GM12878 (cell line): ENCODE measurements at regions not wholly inside any gene's neighbourhood (a gene's known extent, or its start where the extent isn't known, plus 50 kb on each side); places are given as distances from the start of the nearest gene placed in this dataset.
A peak's percentile ranks its signal among the peaks of the same experiment; 100 is the strongest.

Experiments used
- ATAC-seq: fragments of 200-7000 bp; cut with Tn5 transposase; 3 replicates; pipeline ENCODE4 v1.9.1; 2020; ENCODE audit warnings: mild to moderate bottlenecking, moderate library complexity
- BruUV-seq: library from RNA; stranded (reverse); fragments of 400-500 nt; replicated peaks from 2 replicates; lab custom pipeline; 2021; lab: Mats Ljungman, UMichigan
- CTCF ChIA-PET: fragments of 300-600 bp; sonication (Branson Sonifier 250); formaldehyde crosslinking; extraction: SDS; loops from one replicate; lab custom pipeline; 2021; ENCODE audit warnings: inconsistent platforms; lab: Yijun Ruan, JAX
- POLR2A ChIA-PET: fragments of 350-600 bp; formaldehyde crosslinking; extraction: SDS; loops from one replicate; lab custom pipeline; 2021; ENCODE audit warnings: inconsistent platforms; lab: Charles Lee
- RAD21 ChIA-PET: fragments of 300-600 bp; sonication (Branson Sonifier 250); formaldehyde crosslinking; loops from one replicate; lab custom pipeline; 2023; ENCODE audit warnings: antibody characterized with exemption; ENCODE audit not compliant: unreplicated experiment; lab: Charles Lee
- SMC1A ChIA-PET: fragments of 300-600 bp; sonication (Branson Sonifier 250); formaldehyde crosslinking; loops from one replicate; lab custom pipeline; 2023; ENCODE audit not compliant: unreplicated experiment, uncharacterized antibody; lab: Charles Lee
- DNase-seq: peaks from one replicate; pipeline ENCODE4 v3.0.0-alpha.2; 2011; ENCODE audit warnings: low read depth, low spot score
- FAIRE-seq: peaks from 3 replicates; lab custom pipeline; 2011; peaks lifted over from hg19 to GRCh38; lab: Jason Lieb, UNC
- H2AFZ ChIP-seq: 2 replicates; pipeline ENCODE4 v1.6.0; 2011; ENCODE audit warnings: low read depth, low read length, control low read depth; ENCODE audit not compliant: control insufficient read depth
- H3K27ac ChIP-seq: 2 replicates; pipeline ENCODE4 v1.5.1; 2011; ENCODE audit warnings: control low read depth; ENCODE audit not compliant: control insufficient read depth, insufficient read depth
- H3K27me3 ChIP-seq, 2 experiments: replicated peaks in 1 of 2; 2 replicates each; pipeline versions ENCODE4 v1.6.0 to v1.6.1; 2011; ENCODE audit warnings: low read length in 1 of 2; ENCODE audit not compliant: control insufficient read depth in 2 of 2, insufficient read depth in 2 of 2
- H3K36me3 ChIP-seq, 2 experiments: 2 replicates each; pipeline ENCODE4 v1.5.1; 2011; ENCODE audit warnings: low read length in 1 of 2; ENCODE audit not compliant: control insufficient read depth in 2 of 2, insufficient read depth in 2 of 2
- H3K4me1 ChIP-seq: 2 replicates; pipeline ENCODE4 v1.6.1; 2011; ENCODE audit warnings: mild to moderate bottlenecking, low read length, moderate library complexity, mixed read lengths; ENCODE audit not compliant: control insufficient read depth, insufficient read depth
- H3K4me2 ChIP-seq: 2 replicates; pipeline ENCODE4 v1.6.0; 2011; ENCODE audit warnings: control low read depth; ENCODE audit not compliant: control insufficient read depth, insufficient read depth
- H3K4me3 ChIP-seq: fragments of 200-600 bp; sonication (generic); 2 replicates; pipeline ENCODE4 v1.5.1; 2016
- H3K79me2 ChIP-seq: 2 replicates; pipeline ENCODE4 v1.6.0; 2011; ENCODE audit warnings: low read length; ENCODE audit not compliant: control insufficient read depth, insufficient read depth
- H3K9ac ChIP-seq: 2 replicates; pipeline ENCODE4 v1.8.0; 2011; ENCODE audit warnings: low read length, control low read depth, mixed read lengths; ENCODE audit not compliant: control insufficient read depth, insufficient read depth
- H3K9me3 ChIP-seq: replicated peaks from 3 replicates; pipeline ENCODE4 v1.5.1; 2011; ENCODE audit warnings: mild to moderate bottlenecking, low read length; ENCODE audit not compliant: control insufficient read depth, insufficient read depth
- H4K20me1 ChIP-seq: 2 replicates; pipeline ENCODE4 v1.6.0; 2011; ENCODE audit not compliant: control insufficient read depth, insufficient read depth
- CBFB ChIP-seq: IDR thresholded peaks from 2 replicates; pipeline ENCODE4 v1.6.1; 2016; ENCODE audit warnings: antibody characterized with exemption, low read depth
- E4F1 ChIP-seq: fragments of 450-650 bp; IDR thresholded peaks from 2 replicates; pipeline ENCODE4 v1.6.1; 2018; ENCODE audit warnings: borderline replicate concordance, mild to moderate bottlenecking; ENCODE audit not compliant: partially characterized antibody
- ESRRA ChIP-seq: IDR thresholded peaks from 2 replicates; pipeline ENCODE4 v1.6.1; 2012; ENCODE audit warnings: mild to moderate bottlenecking, low read length, improper control_type of control experiment
- IKZF2 ChIP-seq, 2 experiments: fragments of 450-650 bp; IDR thresholded peaks; 2 replicates each; pipeline ENCODE4 v1.6.1; 2017; ENCODE audit warnings: mild to moderate bottlenecking in 2 of 2, moderate library complexity in 2 of 2
- JUNB ChIP-seq: IDR thresholded peaks from 2 replicates; pipeline ENCODE4 v1.6.1; 2016; ENCODE audit warnings: antibody characterized with exemption, mild to moderate bottlenecking
- PML ChIP-seq: IDR thresholded peaks from 2 replicates; pipeline ENCODE4 v1.6.1; 2012; ENCODE audit warnings: low read length, inconsistent platforms
- POLR2AphosphoS2 ChIP-seq: IDR thresholded peaks from 2 replicates; pipeline ENCODE4 v1.6.1; 2011; ENCODE audit warnings: low read depth, mild to moderate bottlenecking, low read length, improper control_type of control experiment, moderate library complexity
- RBBP5 ChIP-seq: fragments of 200-600 bp; sonication (generic); conservative IDR thresholded peaks from 2 replicates; pipeline ENCODE4 v1.6.1; 2016
- RELA ChIP-seq: fragments of 450-650 bp; IDR thresholded peaks from 2 replicates; pipeline ENCODE4 v1.8.0; 2014; ENCODE audit warnings: borderline replicate concordance; ENCODE audit not compliant: partially characterized antibody
- RUNX3 ChIP-seq: IDR thresholded peaks from 2 replicates; pipeline ENCODE4 v1.6.1; 2012; ENCODE audit warnings: low read length, inconsistent platforms
- SRF ChIP-seq, 2 experiments: IDR thresholded peaks; 2 replicates each; pipeline ENCODE4 v1.6.1; 2011; ENCODE audit warnings: low read depth in 2 of 2, low read length in 2 of 2, mild to moderate bottlenecking in 1 of 2, moderate library complexity in 1 of 2
- STAT1 ChIP-seq: fragments of 450-650 bp; conservative IDR thresholded peaks from 2 replicates; pipeline ENCODE4 v1.6.1; 2014; ENCODE audit warnings: antibody characterized with exemption, mild to moderate bottlenecking
- STAT3 ChIP-seq: IDR thresholded peaks from 2 replicates; pipeline ENCODE4 v1.6.1; 2011; ENCODE audit warnings: low read depth, low read length, improper control_type of control experiment
- USF1 ChIP-seq: IDR thresholded peaks from 2 replicates; pipeline ENCODE4 v1.6.1; 2011; ENCODE audit warnings: borderline replicate concordance, low read depth, mild to moderate bottlenecking, moderate library complexity, mixed read lengths, low read length; ENCODE audit not compliant: insufficient read depth; ENCODE audit errors: extremely low read length
- ZSCAN29 ChIP-seq: fragments of 450-650 bp; IDR thresholded peaks from 2 replicates; pipeline ENCODE4 v1.6.1; 2017; ENCODE audit warnings: mild to moderate bottlenecking, moderate library complexity
- WGBS: methylation state at CpG from one replicate; pipeline ENCODE4 v1.1.6; 2016; ENCODE audit warnings: low lambda C conversion rate; ENCODE audit not compliant: insufficient replicate concordance, insufficient coverage; ENCODE audit errors: missing lambda C conversion rate; 5-methylcytosine and 5-hydroxymethylcytosine counted together
- in situ Hi-C: fragments of 300-500 bp; cut with MboI; formaldehyde crosslinking; loops from 9 replicates; pipeline ENCODE4 v1.14.3; 2018; ENCODE audit warnings: mixed read lengths
- intact Hi-C: fragments of 100-400 bp; cut with micrococcal nuclease; formaldehyde crosslinking; loops from one replicate; pipeline ENCODE4 v1.14.2; 2022; ENCODE audit not compliant: unreplicated experiment

DNA sequence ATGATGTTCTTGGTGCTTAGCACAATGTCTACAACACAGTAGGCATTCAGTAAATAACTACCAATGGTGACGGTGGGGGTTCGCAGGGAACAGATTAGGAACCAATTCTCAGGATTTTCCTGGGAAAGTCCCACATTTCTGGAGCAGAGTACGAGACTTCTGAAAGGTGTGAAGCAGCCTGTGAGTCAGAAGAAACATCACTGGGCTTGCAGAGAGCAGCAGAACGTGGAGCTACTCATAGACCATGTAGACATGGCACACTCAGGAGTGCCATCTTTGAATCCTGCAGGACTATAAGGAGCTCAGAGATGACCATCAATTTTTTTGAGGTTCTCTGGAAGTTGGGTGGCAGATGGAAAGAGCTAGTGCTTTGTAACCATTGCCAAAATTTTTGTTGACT, 106.6 kb upstream of the ANKRD55 start:
- H4K20me1 ChIP-seq, result no peaks in the 10 kb centered on the region
- no peaks in the 10 kb centered on the region for H3K4me1 ChIP-seq
- no peak overlapping the region for H3K4me2 ChIP-seq
- no peaks in the 10 kb centered on the region for H3K79me2 ChIP-seq
- H3K9me3 ChIP-seq, result peaks cover 7% of the 10 kb centered on the region; the same call in 2 of the 3 replicates
- H3K9ac ChIP-seq, result no peak overlapping the region
- no peak overlapping the region for H3K27ac ChIP-seq
- no peak for DNase-seq
- no TSS peak for BruUV-seq
- CTCF ChIA-PET, result interaction anchor here (1.0 to 3.2 kb wide), 3 partner anchors 10 to 499 kb away, joined by 4 to 10 read pairs (median 4); no protein-coding TSS in a partner anchor
- RAD21 ChIA-PET, result no interaction called here
- SMC1A ChIA-PET, result interaction anchor here (0.8 to 3.1 kb wide), 5 partner anchors 8 to 224 kb away, joined by 3 to 11 read pairs (median 4); no protein-coding TSS in a partner anchor
- 45% methylated on average over 4 of the region's 4 CpGs for WGBS
- no peaks in the 10 kb centered on the region for H3K36me3 ChIP-seq
- H3K4me3 ChIP-seq, result no peak overlapping the region
- intact Hi-C loops (no loop called here), in situ Hi-C loops (no loop called here)
- no peak overlapping the region for H2AFZ ChIP-seq
- no peaks in the 10 kb centered on the region for H3K27me3 ChIP-seq
- POLR2A ChIA-PET, result no interaction called here
- ATAC-seq, result no peak
- peak; percentile 18 for FAIRE-seq
- TF ChIP-seq POLR2AphosphoS2 (no peak), CBFB (no peak), ESRRA (no peak), RUNX3 (no peak), ZSCAN29 (no peak), E4F1 (no peak), SRF (IDR thresholded peaks at IDR 0.05; ENCODE audit: low read depth in 2 of 2, low read length in 2 of 2) (no peak), STAT1 (no peak), PML (no peak), STAT3 (no peak), USF1 (no peak), RBBP5 (no peak), IKZF2 (IDR thresholded peaks at IDR 0.05) (no peak), RELA (no peak), JUNB (no peak)
- TF ChIP-seq, all 136 proteins: peak for 0
